Anterior cingulate cortex (tissue), 58 donors: ENCODE measurements at regions not wholly inside any gene's neighbourhood (a gene's known extent, or its start where the extent isn't known, plus 50 kb on each side); places are given as distances from the start of the nearest gene placed in this dataset.

Experiments used
- DNase-seq, 58 donors: peaks; one replicate each; lab custom pipeline; 2025; lab: John Stamatoyannopoulos, UW

DNA sequence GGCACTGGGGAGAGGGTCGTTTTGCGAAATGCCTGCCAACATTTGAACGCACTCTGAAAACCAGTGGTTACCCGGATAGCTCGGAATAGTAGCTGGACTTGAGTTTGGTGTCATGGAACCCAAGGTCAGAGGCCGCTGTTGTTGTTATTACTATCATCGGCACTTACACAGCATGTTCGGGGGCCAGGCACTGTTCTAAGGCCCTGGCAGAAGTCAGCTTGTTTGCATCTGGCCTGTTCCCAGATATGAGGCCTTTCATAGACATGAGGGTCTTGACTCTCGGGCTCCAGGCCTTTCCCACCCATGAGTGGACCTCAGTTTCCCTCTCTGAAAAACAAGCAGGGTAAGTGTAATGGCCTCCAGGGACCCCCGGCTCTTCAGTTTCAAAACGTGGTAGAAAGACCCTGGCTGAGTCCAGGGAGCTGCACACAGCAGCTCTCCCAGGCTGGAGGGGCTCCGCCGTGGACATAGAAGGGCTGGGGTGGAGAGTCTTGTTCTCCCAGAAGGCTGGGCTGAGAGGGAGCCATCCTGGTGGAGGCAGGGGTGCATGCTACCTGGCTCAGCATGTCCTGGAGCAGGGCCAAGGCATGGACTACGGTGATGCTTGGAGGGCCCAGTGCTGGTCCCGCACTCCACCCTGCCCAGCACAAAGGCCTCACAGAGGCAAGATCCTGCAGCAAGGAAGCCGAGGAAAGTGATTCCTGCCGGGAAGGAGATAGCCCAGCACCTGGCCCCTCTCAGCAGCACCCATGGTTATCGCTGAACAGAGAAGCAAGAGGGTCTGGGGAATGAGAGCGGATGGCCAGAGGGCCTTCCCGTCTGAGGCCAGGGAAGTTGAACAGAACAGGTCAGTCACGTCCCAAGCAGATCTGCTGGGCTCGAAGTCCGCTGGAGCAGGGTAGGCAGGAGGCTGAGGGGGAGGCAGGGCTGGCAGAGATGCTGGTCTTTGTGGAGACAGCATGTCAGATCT, 63.5 kb upstream of the C14orf180 start:
- no peak for DNase-seq

DNA sequence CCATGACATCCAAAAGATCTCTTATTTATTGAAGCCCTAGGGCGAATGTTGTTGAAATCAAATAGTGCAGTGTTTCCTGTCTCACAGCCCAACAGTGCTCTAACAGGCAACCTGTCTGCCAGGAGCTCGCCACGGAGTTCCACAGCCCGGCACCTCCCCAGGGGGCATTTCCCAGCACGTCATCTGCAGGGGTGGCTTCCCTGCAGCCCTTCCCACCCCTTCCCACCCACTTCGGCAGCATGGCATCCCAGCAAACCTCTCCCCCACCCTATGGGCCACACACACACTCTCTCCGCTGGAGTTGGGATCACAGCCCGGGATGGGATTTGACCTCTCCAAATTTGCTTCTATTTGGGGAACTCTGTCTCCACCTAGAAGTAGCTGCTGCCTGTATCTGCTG, 62.7 kb upstream of the C14orf180 start:
- no peak for DNase-seq

DNA sequence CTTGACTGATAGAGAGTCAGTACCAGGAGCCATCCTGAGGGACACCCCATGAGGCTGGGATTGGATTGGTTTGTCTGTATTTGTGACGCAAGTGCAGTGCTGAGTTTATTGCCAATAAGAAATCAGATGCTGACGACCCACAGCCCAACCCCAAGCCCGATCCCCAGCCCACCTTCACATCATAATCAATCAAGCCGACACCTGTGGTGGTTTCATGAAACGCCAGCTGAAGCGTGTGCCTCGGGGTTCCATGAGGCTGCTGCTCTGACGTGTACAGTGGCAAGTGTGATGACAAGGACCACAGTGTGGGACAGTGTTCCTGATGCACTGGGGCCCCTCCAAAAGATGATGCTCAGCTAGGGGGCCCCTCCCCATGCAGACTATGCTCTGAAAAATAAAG, 62.1 kb upstream of the C14orf180 start:
- no peak for DNase-seq

DNA sequence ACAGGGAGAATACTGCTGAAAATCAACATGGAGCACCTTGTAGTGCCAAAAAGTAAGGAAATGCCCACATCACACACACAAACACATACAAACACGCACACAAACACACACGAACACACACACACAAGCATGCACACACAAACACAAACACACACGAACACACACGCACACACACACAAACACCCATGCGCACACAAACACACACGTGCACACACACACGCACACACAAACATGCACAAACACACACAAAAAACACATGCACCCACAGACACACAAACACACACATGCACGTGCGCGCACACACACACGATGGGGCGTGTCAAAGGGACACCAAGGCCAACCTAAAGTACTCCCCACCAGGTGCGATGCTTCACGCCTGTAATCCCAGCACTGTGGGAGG, 61.7 kb upstream of the C14orf180 start:
- no peak for DNase-seq

DNA sequence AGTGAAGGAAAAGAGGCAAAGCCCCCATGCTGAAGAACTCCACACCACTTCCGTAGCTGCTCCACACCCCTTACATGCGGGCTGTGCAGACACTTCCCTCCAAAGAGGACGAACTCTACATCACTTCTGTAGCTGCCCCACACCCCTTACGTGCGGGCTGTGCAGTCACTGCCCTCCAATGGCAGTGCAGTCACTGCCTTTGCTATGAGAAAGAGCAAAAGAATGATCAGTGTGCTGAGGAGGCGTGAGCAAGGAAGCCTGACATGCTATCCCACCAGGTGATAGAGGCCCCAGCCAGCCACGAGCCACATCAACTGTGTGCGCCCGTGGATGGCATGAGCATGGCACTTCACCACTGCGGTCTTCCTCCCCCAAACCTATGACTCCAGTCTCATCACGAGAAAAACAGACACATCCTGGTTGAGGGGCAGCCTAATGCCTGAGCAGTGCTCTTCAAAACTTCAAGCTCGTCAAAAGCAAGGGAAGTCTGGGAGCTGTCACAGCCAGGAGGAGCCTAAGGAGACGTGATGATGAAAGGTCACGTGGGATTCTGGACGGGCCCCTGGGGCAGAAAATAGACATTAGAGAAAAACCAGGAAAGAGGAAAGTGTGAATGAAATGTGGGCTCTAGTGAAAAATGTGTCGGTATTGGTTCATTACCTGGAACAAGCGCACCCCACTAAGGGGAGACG, 60.8 kb upstream of the C14orf180 start:
- DNase-seq, result no peak

DNA sequence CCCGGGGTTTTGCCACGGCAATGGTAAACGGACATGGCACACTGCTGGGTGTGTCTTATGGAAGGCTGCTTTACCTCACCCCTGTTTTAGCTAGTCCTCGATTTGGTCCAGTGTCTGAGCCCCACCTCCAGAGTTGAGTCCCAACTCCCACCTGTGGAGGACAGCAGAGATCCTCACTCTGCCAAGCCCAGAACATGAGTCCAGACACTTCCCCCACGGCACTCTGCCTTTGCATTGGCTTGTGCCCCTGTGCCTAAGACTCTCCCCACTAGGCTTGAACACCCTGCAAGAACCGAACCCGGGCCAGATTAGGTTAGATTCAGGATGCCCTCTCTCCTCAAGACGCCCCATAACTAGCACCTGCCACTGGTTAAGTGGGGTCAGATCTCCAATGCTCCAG, 59.8 kb upstream of the C14orf180 start:
- no peak for DNase-seq

DNA sequence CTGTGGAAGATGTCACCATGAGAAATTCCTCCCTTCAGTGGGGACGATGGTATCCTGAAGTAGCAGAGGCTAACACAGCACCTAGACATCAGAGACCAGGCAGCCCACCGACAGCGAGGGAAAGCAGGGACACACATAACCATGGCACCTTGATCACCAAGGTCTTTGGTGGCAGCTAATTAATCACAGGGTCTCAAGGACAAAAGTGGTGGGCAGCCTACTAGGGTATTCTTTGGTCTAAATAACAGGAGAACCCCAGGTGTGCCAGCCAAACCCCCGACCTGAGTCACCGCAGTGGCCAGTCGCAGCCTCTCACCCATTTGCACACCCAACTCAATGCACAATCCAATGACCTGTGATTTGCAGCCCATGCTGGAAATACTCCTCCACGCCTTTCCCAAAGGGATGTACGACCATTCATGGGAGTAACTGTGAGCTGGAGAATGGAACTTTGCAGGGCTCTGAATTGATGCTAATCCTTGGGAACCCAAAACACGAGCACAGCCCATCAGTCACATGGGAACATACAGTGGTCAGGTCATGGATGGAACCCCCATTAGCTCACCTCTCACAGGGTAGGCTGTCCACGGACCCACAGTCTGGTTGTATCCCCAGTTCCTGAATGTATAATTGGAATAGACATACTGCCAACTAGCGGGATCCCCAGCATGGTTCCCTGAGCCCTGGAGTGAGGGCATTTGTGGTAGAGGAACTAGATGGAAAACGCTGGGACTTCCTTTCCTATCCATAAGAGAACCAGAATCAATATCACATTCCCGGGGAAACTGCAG, 58.7 kb upstream of the C14orf180 start:
- no peak for DNase-seq

DNA sequence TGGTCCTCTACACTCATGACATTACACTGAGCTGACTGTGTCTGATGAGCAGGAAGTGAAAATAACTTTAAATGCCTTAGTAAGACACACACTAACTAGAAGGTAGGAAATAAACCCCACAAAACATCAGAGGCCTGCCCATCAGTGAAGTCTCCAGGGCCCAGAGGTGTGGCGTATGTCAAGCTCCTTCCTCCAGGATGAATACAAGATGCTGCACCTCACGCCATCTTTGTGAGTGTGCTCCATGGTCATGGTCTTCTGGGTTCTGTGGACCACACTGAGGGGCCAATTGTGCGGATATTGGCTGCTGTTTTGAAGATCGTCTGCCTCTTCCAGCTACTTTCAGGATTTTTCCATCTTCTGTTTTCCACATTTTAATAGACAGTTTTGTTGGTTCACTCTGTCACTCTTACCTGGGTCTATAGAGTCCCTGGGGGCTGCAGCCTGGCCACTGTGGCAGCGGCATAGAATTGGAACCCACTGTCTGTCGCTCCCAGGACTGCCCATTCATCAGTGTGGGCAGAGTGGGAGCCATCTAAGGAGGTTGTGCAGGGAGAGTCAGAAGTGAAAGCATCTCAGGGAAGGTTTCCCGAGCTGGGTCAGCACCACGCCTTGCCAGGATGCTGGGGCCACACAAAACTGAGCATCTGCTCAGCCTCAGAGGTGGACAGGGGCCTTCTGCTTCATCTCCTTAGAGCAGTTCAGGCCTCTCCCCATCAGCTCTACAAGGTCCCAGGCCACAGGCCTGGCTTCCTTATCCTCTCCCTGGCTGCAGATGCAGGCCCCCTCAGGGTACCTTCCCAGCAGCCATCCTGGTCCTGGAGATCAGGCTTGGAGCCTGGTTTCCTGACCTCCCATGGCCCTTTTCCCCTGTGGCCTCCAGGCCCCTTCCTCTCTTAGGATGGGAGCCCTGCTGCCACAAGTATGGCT, 57.5 kb upstream of the C14orf180 start:
- DNase-seq, result no peak

DNA sequence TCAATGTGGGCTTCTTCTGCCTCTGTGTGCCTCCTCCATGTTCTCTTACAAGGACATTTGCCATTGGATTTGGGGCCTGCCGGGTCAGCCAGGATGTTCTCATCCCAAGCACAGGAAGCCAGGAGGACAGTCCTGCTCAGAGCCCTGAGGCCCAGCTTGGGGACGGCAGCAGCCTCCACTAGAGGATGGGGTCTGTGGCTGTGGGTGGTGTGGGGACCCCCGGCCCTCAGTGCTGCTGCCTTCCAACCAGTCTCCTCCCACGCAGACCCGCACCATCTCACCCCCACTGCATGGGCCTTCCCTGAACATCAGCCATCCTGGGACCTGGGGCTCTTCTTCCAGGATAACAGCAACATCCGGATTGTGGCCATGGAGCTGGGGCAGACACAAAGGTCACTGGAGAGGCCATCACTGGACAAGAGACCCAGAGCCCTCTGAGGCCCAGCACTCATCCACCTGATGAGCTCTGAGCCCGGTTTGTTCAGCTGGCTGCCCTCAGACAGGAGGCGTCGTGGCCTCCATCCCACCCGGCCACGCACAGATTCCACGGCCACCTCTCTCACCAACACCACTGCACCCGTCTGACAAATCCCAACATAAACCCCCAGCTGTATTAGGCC, 56.5 kb upstream of the C14orf180 start:
- DNase-seq, result no peak

DNA sequence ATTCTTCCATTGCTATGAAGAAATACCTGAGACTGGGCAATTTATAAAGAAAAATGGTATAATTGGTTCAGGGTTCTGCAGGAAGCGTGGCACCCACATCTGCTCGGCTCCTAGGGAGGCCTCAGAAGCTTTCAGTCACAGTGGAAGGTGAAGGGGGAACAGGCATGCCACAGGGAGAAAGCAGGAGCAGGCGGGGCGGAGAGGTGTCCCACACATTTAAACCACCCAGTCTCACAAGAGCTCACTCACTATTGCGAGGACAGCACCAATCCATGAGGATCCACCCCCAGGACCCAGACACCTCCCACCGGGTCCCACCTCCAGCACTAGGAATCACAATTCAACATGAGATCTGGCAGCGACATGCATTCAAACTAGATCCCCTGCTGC, 56.0 kb upstream of the C14orf180 start:
- no peak for DNase-seq

DNA sequence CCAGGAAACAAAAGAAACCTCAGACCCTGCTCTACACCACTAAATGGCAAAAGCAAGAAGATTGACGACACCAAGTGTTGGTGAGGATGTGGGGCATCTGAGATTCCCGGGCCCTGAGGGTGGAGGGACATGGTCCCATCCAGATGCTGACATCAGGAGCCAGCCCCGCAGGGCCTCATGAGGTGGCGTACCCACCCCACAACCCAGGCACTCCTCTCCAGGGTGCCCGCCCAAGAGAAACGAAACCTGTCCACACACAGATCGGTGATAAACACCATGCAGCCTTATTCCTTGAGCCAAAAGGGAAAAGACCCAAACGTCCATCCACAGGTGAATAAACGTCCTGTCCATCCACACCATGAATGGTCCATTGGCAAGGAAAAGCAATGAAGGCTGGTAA, 54.8 kb upstream of the C14orf180 start:
- no peak for DNase-seq

DNA sequence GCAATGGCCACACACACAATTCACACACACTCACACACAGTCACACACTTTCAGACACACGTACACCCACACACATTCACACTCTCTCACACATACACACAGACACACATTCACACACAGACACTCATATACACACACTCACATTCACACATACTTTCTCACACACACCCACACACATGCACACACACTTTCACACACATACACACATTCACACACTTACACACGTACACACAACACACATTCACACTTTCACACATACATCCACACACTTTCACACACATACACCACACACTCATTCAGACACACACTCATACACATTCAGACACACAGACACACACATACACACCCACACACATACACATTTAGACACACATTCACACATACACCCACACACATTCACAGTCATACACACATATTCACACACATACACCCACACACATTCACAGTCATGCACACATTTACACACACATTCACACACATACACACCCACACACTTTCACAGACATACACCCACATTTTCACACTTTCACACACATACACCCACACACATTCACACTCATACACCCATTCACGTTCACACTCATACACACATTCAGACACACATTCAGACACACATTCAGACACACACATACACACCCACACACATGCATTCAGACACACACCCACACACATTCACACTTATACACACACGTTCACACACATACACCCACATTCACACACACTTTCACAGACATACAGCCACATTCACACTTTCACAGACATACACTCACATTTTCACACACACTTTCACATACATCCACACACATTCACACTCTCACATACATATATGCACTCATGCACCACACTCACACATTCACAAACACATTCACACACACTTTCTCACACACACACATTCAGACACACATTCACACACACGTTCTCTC, 52.6 kb upstream of the C14orf180 start:
- DNase-seq, result no peak

DNA sequence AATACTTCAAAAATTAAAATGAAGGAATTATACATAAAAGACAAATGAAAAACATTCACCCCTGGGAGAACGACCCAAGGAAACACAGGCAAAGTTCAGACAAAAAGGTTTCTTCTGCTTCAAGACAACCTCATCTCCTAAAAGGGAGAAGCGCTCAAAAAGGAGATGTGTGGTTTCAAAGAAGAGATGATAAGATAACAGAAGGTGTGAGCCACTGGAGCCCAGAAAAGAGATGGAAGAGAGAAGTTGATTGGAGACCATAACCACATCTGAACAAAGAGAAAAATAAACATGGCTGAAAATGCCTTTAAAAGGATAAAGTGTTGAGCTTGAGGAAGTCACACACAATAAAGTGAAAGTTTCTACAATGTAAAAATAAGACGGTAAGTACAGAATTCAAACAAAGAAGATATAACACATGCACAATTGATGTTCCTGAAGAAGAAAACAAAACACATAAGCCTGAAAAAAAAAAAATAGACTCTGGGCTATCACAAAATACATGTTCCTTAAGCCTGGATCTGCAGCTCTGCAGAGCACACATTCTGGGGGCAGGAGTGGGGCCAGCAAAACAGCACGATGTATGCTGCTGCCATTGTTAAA, 51.6 kb upstream of the C14orf180 start:
- no peak for DNase-seq

DNA sequence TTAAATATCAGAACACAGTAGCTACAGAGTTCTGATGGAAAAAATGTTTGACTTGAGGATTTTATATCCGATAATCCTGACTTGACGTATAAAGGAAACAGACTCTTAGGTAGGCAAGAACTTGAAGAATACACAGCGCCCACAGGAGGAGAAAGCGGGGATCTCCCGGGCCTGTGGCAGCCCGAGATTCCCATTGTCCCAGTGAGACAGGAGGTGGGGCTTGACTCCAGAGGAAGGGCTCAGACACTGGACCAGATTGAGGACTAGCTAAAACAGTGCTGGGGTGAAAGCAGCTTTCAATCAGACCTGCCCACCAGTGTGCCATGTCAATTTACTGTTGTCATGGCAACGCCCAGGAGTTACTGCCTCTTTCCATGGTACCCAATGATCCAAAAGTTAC, 51.1 kb upstream of the C14orf180 start:
- no peak for DNase-seq
